ENCODE measurements at regions not wholly inside any gene's neighbourhood (a gene's known extent, or its start where the extent isn't known, plus 50 kb on each side); places are given as distances from the start of the nearest gene placed in this dataset.

DNA sequence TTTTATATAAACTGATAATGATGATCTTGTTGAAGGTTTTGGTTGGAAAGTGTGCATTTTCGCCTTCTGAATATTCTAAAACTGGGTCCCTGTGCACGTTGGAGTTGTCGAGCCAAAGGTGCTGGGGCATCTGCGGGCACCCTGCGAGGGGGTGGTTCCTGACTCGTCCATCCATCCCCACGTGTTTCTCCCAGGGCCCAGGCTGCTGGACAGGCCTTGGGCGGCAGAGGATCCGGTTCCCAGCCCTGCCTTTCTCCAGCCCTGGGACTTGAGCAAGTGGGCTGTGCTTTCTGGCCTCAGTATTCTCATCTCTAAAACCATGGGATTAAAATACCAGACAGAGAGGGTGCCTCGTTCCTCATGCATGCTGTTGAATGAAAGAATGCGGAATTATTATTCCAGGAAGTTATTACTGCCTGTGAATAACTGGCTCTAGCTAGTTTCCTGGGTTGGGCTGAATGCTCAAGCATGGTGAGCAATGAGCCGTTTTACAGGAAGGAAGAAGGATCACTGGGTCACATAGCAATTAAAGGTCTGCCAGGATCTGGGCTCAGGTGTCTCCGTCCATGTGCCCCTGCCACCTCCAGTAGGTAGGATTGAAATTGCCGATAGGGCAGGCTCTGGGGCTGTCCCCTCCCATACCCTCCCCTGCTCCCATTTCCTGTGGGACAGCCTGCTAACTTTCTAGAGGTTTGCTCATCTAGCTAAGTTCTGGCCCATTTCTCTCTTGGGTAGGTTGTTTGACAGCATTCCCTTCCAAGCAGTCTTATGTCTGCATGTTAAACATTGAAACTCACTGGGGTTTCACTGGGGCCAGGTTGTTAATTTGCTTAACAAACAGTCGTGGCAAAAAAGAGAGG, 77.2 kb upstream of the HS6ST1 start:
- Histone ChIP-seq H3K9ac (peak overlapping the region in 8 of 11 experiments; percentile 0 to 37 (median 22); a peak in 8 of 22 replicates), H3K4me1 (peaks cover 23 to 49% (median 38%) of the 10 kb centered on the region in 10 experiments), H3K36me3 (no peaks in the 10 kb centered on the region), H3K27me3 (no peaks in the 10 kb centered on the region), H4K20me1 (no peaks in the 10 kb centered on the region), H3K27ac (peak overlapping the region in 9 of 11 experiments; percentile 8 to 54 (median 52); a peak in 14 of 22 replicates), H3K4me3 (no peak overlapping the region), H3K4me2 (peak overlapping the region; percentile 56 to 86 (median 80)), H3K9me3 (replicated peaks in 1 of 11) (peaks cover 0 to 8% (median 0%) of the 10 kb centered on the region in 11 experiments; a peak in 2 of 22 replicates)
- no peak for TF ChIP-seq Cebpa-rat (IDR thresholded peaks at IDR 0.05)

DNA sequence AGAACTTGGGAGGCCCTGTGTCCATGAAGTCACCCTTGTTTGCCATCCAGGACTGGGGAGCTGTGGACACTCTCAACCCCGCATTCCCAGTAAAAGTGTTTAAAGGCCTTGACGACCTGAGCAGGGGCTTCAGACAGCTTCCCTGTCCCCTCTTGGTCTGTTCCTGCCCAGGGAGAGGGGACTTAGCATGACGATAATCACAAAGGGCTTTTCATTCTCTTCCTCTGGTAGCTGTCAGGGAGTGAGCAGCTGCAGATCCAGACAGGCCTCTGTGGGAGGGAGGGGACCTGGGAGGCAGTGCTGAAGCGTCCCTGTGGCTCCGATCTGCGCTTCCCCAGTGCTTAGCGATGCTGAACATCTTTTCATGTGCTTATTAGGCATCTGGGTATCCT, 77.8 kb upstream of the HS6ST1 start:
- Histone ChIP-seq H3K27ac (peak overlapping the region in 9 of 11 experiments; percentile 8 to 54 (median 51); a peak in 14 of 22 replicates), H3K27me3 (no peaks in the 10 kb centered on the region), H3K36me3 (no peaks in the 10 kb centered on the region), H3K4me3 (no peak overlapping the region), H3K4me1 (peaks cover 23 to 50% (median 38%) of the 10 kb centered on the region in 10 experiments), H3K9ac (peak overlapping the region in 8 of 11 experiments; percentile 0 to 37 (median 22); a peak in 8 of 22 replicates), H4K20me1 (no peaks in the 10 kb centered on the region), H3K9me3 (replicated peaks in 1 of 11) (peaks cover 0 to 10% (median 0%) of the 10 kb centered on the region in 11 experiments; a peak in 2 of 22 replicates), H3K4me2 (peak overlapping the region; percentile 56 to 86 (median 80))
- TF ChIP-seq Cebpa-rat (IDR thresholded peaks at IDR 0.05), result no peak

DNA sequence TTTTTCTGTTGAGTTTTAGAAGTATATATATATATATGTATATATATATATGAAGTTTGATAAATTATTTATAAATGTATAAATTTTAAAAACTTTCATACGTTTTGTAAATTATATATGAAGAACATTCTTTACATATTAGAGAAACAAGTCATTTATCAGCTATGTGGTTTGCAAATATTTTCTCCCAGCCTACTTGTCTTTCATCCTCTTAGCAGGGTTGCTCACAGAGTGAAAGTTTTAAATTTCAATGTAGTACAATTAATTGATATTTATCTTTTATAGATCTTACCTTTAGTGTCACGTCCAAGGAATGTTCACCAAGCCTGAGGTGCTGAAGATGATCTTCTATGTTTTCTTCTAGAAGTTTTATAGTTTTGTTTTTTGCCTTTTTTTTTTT, 78.3 kb upstream of the HS6ST1 start:
- H3K4me3 ChIP-seq, result no peak overlapping the region
- H3K4me2 ChIP-seq, result peak overlapping the region in 1 of 11 experiments; percentile 72; a peak in 4 of 22 replicates
- peaks cover 23 to 50% (median 38%) of the 10 kb centered on the region in 10 experiments for H3K4me1 ChIP-seq
- no peaks in the 10 kb centered on the region for H4K20me1 ChIP-seq
- H3K27me3 ChIP-seq, result no peaks in the 10 kb centered on the region
- H3K36me3 ChIP-seq, result no peaks in the 10 kb centered on the region
- TF ChIP-seq Cebpa-rat (IDR thresholded peaks at IDR 0.05), result no peak
- no peak overlapping the region for H3K27ac ChIP-seq
- peaks cover 0 to 10% (median 0%) of the 10 kb centered on the region in 11 experiments; a peak in 2 of 22 replicates for H3K9me3 ChIP-seq (replicated peaks in 1 of 11)
- no peak overlapping the region for H3K9ac ChIP-seq

GRCh38 chr2:128399256-128399655, 80.6 kb upstream of the HS6ST1 start:
- Histone ChIP-seq H3K9me3 (replicated peaks in 1 of 11) (peaks cover 0 to 10% (median 0%) of the 10 kb centered on the region in 11 experiments; a peak in 2 of 22 replicates), H3K36me3 (no peaks in the 10 kb centered on the region)

GRCh38 chr2:128399690-128400291, 81.1 kb upstream of the HS6ST1 start:
- Histone ChIP-seq H3K9ac (no peak overlapping the region), H3K27me3 (no peaks in the 10 kb centered on the region), H3K36me3 (no peaks in the 10 kb centered on the region), H3K4me2 (peak overlapping the region; percentile 18 to 68 (median 46); a peak in 19 of 22 replicates), H3K4me3 (no peak overlapping the region), H3K4me1 (peaks cover 23 to 45% (median 34%) of the 10 kb centered on the region in 10 experiments), H3K9me3 (replicated peaks in 1 of 11) (peaks cover 0 to 10% (median 0%) of the 10 kb centered on the region in 11 experiments; a peak in 2 of 22 replicates), H3K27ac (no peak overlapping the region), H4K20me1 (no peaks in the 10 kb centered on the region)
- no peak for TF ChIP-seq Cebpa-rat (IDR thresholded peaks at IDR 0.05)

More at GRCh38 chr2:128399256-128399655, 80.6 kb upstream of the HS6ST1 start:
- peaks cover 23 to 50% (median 37%) of the 10 kb centered on the region in 10 experiments for H3K4me1 ChIP-seq
- no peaks in the 10 kb centered on the region for H4K20me1 ChIP-seq
- H3K9ac ChIP-seq, result no peak overlapping the region
- H3K4me2 ChIP-seq, result peak overlapping the region in 1 of 11 experiments; percentile 62; a peak in 1 of 22 replicates
- H3K4me3 ChIP-seq, result no peak overlapping the region
- no peak for TF ChIP-seq Cebpa-rat (IDR thresholded peaks at IDR 0.05)
- H3K27ac ChIP-seq, result no peak overlapping the region
- H3K27me3 ChIP-seq, result no peaks in the 10 kb centered on the region

DNA sequence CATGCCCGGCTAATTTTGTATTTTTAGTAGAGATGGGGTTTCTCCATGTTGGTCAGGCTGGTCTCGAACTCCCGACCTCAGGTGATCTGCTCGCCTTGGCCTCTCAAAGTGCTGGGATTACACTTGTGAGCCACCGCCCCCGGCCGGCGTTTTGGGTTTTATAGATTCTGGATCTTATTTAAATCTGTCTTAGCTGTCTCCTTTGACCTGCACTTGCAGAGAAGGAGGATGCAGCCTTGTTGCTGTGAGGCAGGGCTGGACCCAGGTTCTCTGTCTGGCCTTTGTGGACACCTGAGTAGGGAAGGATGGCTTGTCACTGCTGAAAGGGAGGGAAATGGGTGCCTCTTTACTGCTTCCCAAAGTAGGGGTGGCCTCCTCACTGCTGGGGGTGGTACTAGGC, 83.0 kb upstream of the HS6ST1 start:
- TF ChIP-seq Cebpa-rat (IDR thresholded peaks at IDR 0.05), result no peak
- Histone ChIP-seq H3K4me2 (no peak overlapping the region), H3K4me3 (no peak overlapping the region), H3K27me3 (no peaks in the 10 kb centered on the region), H3K36me3 (no peaks in the 10 kb centered on the region), H4K20me1 (no peaks in the 10 kb centered on the region), H3K4me1 (peaks cover 7 to 26% (median 15%) of the 10 kb centered on the region in 10 experiments), H3K9ac (no peak overlapping the region), H3K9me3 (replicated peaks in 1 of 11) (peaks cover 0 to 10% (median 0%) of the 10 kb centered on the region in 11 experiments; a peak in 2 of 22 replicates), H3K27ac (no peak overlapping the region)

DNA sequence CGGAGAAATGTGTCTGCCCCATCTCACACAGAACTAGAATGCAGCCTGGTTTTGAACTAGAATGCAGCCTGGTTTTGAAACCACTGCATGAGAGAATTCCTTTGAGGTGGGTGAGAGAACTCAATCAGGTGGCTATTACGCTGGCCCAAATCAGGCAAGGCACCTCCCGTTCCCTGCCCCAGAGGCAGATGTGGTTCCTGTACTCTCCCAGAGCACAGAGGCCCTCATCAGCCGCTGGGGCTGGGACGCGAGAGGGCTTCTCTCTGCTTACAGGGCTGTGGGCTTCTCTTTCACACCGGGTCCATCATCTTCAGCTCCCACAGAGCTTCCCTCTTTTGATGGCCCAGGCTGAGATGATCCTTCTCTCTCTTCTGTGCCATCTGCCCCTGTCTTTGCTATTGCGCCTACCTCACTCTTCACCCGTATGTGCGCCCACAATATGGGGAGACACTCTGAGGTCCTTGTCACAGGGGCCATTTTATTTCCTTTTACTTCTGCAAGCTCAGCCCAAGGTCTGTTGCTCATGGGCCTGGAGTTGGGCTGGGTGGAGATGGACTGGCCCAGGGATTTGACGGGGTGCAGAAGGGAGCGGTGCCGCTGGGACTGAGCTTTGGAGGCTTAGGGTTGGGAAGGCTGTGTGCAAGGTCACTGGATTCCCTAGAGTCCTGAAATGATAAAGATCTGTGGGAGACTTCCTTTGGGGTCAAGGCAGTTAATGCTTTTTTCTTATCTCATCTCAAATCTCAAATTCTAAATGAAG, 84.4 kb upstream of the HS6ST1 start:
- Histone ChIP-seq H3K36me3 (no peaks in the 10 kb centered on the region), H3K9ac (no peak overlapping the region), H4K20me1 (no peaks in the 10 kb centered on the region), H3K9me3 (replicated peaks in 1 of 11) (peaks cover 0 to 10% (median 0%) of the 10 kb centered on the region in 11 experiments; a peak in 2 of 22 replicates), H3K4me3 (no peak overlapping the region), H3K27me3 (no peaks in the 10 kb centered on the region), H3K27ac (no peak overlapping the region), H3K4me2 (0 out of 22 replicates have a peak overlapping the region, but pooled peaks of 1 of the 11 experiments have one; percentile 6), H3K4me1 (peaks cover 7 to 21% (median 15%) of the 10 kb centered on the region in 10 experiments)
- TF ChIP-seq Cebpa-rat (IDR thresholded peaks at IDR 0.05), result no peak

DNA sequence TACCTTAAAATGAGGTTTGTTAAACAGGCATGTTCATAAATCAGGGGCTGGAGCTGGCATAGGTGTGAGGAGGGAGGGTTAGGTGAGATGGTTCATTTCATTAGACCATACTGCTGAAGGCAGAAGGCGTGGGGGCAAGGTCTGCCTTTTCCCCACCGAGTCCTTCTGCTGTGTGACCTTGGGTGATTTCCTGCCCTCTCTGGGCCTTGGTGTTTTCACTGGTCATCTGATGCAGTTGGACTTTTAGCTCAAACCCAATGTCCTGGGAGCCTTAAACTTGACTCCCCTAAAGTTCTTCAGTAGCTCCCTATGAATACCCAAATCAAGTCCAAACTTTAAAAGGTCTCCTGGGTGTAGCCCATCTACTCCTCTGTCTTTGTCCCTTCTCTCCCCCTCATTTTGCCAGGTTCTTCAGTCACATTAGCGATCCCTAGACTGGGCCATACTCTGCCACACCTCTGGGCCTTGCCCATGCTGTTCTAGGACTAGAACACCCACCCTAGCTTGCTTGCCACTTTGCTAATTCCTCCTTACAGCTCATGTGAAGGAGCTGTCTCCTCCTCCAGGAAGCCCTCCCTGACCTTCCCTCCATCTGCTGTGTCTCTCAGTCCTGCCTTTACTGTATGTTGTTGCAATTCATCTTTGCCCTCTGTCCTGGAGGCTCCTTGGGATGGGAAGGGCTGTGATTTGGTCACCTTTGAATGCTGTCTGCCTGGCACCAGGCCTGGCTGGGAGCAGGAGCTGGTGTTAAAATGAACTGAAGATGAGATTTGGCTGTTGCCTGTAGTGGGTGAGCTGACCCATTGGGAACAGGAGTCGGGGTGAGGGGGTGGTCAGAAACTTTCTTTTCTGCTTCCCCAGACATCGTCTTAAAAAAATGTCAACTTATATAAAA, 85.4 kb upstream of the HS6ST1 start:
- H3K27me3 ChIP-seq, result no peaks in the 10 kb centered on the region

More for the DNA sequence above, 85.4 kb upstream of the HS6ST1 start:
- H3K9me3 ChIP-seq (replicated peaks in 1 of 11), result peaks cover 0 to 10% (median 0%) of the 10 kb centered on the region in 11 experiments; a peak in 2 of 22 replicates
- no peak for TF ChIP-seq Cebpa-rat (IDR thresholded peaks at IDR 0.05)
- H3K4me3 ChIP-seq, result no peak overlapping the region
- peaks cover 16 to 31% (median 25%) of the 10 kb centered on the region in 10 experiments for H3K4me1 ChIP-seq
- no peak overlapping the region for H3K9ac ChIP-seq
- no peaks in the 10 kb centered on the region for H4K20me1 ChIP-seq
- 0 out of 22 replicates have a peak overlapping the region, but pooled peaks of 1 of the 11 experiments have one; percentile 6 for H3K4me2 ChIP-seq
- H3K36me3 ChIP-seq, result no peaks in the 10 kb centered on the region
- H3K27ac ChIP-seq, result no peak overlapping the region

Data from BLaER1 treated with 17β-estradiol and CSF1 and Interleukin-3, amounts not matched to agents 10 nM and 100 nM (cell line).